ENCODE measurements at regions not wholly inside any gene's neighbourhood (a gene's known extent, or its start where the extent isn't known, plus 50 kb on each side); places are given as distances from the start of the nearest gene placed in this dataset.

DNA sequence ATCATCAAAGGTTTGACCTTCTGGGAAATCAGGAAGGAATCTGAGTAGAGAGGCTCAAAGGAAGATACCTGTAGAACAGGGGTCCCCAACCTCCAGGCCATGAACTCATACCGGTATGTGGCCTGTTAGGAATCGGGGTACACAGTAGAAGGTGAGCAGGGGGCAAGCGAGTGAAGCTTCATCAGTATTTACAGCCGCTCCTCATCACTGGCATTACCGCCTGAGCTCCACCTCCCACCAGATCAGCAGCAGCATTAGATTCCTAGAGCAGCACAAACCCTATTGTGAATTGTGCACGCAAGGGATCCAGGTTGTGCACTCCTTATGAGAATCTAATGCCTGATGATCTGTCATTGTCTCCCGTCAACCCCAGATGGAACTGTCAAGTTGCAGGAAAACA lies 158.5 kb upstream of the CACNA2D1 start:
- TF ChIP-seq POLR2A (IDR thresholded peaks at IDR 0.05): no peak
- TF ChIP-seq CTCF (IDR thresholded peaks at IDR 0.05): no peak
- TF ChIP-seq POLR2AphosphoS5 (IDR thresholded peaks at IDR 0.05): no peak
